EL (cell line): ENCODE measurements at regions not wholly inside any gene's neighbourhood (a gene's known extent, or its start where the extent isn't known, plus 50 kb on each side); places are given as distances from the start of the nearest gene placed in this dataset.
"Not testable (repeated sequence)": the region's sequence is repeated elsewhere in the genome, so short reads cannot be mapped to it uniquely, and the experiment has no call there.

ENCODE experiments used
- DNase-seq: peaks from one replicate; pipeline ENCODE4 v3.0.0-alpha.2; 2016

DNA sequence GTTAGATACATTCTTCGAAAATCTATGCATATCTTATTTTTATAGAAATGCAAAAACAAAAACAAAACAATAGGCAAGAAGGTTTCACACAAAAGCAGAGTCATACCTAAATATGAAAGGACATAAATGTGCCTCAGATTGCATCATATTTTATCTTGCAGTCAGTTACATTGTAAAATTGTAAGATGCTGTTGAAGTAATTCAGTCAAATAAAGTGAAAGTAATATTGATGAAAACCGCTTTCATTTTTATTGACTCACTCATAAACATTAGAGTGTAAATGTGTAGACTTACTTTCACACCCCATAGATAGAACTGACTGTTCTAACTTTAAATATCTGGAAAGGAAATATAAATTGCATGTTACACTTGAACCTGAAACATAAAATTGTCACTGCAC is 931.5 kb upstream of the NUDT12 start:
- DNase-seq: no peak

DNA sequence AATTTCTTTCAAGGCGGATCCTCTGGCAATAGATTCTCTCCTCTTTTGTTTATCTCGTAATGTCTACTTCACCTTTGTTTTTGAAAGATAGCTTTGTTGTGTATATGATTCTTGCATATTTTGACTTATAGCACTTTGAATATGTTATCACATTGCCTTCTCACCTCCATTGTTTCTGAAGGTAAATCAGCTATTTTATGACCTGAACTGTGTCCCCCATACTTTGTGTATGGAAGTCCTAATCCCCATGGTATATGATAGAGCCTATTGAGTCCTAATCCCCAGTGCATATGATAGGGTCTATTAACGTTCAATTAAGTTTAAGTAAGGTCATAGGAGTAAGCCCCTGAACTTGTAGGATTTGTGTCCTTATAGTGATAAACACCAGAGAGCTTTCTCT is 910.2 kb upstream of the NUDT12 start:
- no peak for DNase-seq

DNA sequence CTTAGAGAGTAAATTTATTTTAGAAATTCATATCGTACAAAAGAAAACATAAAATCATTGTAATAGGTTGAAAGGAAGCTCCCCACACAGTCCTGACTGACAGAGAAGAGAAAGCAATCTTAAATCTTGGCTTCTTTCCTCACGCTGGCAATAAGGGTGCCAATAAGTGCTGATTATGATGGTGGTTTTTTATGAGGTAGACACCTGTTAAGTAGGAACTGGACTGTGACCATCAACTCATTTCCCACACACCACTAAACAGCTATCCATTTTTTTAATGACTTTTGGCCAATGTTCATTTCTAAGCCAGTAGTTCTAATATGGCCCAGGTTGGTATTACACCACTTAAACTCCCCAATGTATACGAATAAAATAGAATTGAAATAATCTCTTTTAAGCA is 893.5 kb upstream of the NUDT12 start:
- no peak for DNase-seq

DNA sequence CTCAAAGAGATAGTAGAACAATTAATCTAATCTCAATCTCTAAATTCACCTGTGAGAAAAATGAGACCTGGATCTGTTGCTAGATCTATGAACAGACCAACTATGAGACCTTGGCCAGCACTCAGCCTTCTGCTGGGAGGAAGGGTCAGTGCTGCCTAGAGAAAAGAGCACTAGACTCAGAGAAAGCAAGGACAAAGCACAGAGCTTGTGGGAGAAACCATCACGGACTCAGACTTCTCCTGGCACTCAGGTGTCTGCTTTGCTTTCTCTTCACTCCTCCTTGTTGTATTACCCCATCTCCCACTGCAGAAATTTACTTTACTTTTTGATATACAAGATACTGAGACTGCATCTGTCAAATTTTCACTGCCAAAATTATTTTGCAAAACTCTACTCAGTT is 890.0 kb upstream of the NUDT12 start:
- DNase-seq: no peak

DNA sequence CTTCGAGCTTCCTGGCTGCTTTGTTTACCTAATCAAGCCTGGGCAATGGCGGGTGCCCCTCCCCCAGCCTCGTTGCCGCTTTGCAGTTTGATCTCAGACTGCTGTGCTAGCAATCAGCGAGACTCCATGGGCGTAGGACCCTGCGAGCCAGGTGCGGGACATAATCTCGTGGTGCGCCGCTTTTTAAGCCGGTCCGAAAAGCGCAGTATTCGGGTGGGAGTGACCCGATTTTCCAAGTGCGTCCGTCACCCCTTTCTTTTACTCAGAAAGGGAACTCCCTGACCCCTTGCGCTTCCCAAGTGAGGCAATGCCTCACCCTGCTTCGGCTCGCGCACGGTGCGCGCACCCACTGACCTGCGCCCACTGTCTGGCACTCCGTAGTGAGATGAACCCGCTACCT is 889.3 kb upstream of the NUDT12 start:
- not testable (repeated sequence) for DNase-seq

DNA sequence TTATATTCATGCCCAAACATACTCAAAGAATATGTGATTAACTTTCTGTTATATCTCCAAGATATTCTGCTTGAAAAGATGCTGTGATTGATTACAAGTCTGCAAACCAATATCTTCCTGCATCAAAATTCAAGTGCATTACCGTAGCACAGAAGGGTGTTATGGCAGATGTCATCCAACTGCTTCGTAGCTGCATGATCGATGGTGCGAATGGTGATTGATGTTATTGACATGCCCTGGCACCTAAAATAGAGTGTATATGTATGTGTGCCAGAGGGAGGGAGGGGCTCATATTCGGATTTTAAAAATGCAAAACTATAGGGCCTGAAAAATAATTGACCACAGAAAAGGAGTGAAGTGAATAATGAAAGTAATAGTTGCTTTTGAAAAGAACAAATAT is 882.1 kb upstream of the NUDT12 start:
- DNase-seq: no peak

DNA sequence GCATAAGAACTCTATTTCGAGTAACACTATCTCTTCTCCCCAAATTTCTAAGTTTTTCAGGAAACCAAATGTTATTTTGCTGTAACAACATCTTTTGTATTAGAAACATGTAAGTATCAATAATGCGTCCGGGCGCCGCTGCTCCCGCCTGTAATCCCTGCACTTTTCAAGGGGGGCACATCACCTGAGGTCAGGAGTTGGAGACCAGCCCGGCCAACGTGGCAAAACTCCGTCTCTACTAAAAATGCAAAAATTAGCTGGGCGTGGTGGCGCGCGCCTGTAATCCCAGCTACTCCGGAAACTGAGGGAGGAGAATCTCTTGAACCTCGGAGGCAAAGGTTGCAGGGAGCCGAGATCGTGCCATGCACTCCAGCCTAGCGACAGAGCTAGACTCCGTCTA is 881.1 kb upstream of the NUDT12 start:
- DNase-seq: no peak

DNA sequence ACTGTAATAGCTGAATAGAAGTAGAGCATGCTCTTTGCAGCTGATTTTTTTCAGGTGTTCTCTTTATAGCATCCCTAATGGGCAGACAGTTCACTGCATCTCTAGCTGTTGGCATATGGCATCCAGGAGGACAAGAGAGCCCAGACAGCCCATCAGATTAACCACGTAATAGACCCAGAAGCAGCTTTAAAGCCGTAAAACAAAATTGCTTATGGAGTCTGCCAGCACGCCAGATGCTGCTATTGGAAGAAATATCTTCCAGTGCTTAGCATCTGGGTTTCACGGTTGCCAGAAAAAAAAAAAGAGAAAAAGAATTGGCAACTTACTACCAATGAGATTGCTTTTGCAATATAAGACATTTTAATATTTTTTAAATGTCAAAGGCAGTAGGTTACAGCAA is 869.4 kb upstream of the NUDT12 start:
- no peak for DNase-seq

DNA sequence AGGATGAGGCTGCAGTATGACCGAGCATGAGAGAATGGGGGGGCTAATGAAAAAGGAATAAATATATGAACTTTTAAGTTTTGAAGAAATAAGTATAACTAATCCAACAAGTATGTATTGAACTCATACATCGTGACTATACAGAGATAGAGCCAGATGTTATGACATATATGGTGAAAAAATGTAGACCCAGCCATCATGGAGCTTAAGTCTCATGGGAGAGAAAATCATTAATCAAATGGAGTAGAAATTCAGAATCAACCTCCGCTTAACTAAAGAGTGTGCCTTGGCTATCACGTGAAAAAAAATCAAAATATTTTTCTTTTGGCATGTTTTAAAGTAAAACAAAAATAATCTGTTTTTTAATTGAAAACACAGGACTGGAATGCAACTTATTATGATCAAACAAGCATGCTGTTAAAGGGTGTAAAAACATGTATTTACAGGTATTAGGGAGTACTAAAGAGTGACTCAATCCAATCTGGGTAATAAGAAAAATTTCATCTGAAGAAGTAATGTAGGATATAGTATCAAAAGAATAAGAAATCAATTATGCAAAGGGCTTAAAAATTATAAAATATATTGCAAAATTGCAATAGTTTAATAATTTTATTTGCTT is 868.5 kb upstream of the NUDT12 start:
- no peak for DNase-seq

DNA sequence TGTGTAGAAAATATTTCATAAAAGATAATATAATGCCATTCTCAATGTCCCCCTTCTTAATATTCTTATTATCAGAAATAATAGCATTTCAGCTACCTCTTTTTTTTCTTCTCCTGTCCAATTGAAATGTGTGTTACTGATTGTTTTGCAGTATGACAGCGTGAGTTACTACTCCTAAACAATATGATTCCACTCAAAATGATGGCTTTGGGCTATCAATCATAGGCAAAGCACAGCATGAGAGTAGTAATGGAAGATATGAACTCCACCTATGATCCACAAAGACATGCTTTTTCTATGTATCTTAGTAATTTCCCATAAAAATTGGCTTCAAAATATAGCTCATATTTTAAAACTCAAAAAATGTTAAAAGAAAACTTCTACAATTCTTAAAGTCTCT is 867.3 kb upstream of the NUDT12 start:
- no peak for DNase-seq

DNA sequence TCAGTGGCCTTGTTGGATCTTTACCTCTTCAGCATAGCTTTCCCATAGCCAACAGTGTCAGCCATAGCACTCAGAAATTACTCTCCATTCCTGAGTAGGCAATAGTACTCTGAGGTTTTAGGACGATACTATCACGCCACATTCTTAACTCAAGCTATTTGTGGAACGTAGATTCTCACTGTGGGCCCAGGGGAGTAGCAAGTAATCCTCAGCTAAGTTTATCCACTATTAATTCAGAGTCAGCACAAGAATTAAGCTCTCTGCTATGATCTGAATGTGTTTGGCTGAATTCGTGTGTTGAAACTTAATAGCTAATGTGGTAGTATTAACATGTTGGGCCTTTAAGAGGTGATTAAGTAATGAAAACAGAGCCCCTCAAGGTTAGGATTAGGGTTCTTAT is 858.8 kb upstream of the NUDT12 start:
- no peak for DNase-seq

DNA sequence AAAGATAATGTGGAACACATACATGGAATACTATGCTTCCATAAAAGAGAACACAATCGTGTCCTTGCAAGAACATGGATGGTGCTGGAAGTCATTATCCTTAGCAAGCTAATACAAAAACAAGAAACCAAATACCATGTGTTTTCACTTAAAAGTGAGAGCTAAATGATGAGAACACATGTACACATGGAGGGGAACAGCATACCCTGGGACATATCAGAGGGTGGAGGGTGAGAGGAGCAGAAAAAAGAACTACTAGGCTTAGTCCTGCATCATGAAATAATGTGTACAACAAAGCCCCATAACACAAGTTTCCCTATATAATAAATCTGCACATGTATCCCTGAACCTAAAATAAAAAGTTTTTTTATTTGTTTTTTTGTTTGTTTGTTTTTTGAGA is 855.5 kb upstream of the NUDT12 start:
- no peak for DNase-seq

DNA sequence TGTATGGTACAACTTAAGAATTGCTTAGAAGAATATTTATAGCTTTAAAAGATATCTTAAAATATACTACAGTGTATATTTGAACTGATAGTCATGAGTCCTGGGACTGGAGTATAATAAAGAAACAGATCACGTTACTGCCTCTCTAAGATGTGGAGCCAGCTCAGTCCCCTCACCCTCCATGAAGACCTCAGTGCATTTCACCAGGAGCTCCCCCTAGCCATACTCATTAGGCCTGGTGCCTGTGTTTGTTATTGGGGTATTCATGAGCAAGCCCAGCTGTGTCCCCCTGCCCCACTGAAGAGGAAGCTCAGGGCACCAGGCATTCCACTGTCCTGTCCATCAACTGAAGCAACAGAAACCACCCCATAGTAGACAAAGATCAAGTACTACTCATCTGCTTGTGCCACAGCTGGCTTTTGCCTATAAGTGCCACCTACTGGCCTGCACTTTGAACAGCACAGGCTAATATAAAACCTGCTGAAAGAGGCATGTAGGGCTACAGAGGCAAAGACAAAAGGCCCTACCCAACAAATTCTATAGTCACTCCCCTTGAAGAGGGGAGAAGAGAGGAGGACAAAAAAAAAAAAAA is 850.2 kb upstream of the NUDT12 start:
- DNase-seq: no peak

DNA sequence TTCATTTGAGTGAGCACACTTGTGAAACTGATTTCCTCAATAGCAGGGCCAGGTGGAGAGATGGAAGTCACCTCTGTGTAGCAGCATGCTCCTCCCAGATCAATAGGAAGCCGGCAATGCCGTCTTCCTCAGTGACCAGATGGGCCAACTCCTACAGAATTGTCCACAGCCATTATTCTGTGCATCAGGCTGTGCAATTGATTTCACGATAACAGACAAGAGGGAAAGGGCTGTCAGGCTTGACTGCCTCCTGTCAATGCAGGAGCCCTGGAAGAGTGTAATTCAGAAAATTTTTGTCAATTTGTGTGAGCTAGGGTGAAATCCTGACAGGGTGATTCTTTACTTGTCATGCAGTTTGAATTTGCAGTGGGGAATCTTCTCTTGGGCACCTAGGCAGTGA is 838.4 kb upstream of the NUDT12 start:
- DNase-seq: no peak

DNA sequence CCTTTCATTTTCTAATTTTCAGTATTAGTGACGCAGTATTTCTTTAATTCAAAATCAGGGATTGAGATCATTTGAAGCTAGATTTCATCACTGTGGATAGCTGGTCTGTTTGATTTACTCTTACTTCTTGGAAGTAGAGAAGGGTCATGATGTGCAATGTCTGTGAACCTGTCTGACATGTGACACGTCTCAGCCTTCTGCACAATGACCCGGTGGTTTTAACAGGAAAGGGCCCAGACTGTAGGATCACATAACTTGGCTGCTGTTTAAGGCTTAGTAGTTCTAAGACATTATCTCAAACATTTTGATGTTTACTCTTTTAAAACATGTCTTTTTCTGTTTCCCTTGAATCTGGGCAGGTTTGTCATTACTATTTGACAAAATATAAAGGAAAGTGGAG is 823.3 kb upstream of the NUDT12 start:
- DNase-seq: no peak

DNA sequence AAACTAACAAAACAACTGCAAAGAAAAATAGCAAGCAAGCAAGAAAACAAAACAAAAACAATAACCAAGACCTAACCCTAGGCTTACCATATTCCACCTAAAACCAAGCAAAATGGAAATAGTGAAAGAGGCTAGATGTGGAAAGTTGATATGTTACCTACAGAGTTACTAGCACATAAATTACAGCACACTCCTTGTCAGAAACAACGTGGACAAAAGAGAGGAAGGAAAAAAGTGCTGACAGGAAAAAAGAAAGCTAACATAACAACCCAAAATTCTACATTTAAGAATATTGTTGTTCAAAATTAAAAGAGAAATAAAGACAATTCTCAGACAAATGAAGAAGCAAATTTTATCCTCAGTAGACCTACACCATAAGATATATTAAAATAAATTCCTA is 812.8 kb upstream of the NUDT12 start:
- no peak for DNase-seq

DNA sequence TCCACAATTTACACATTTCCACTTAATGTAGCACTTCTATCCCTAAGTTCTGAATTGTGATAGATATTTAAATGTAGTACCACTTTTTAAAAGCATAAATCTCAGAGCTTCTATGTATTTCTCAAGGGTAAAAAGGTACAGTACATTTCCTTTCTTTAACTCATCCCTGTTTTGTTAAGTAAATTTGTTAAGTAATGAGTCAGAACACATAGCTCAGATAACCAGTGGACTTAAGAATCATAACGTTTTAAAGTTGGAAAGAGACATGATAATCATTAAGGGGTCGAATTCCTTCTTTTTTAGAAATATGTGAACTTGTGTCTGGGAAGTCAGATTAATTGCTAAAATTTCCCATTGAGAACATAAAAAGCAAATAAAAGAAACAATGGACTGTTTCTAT is 810.2 kb upstream of the NUDT12 start:
- no peak for DNase-seq

DNA sequence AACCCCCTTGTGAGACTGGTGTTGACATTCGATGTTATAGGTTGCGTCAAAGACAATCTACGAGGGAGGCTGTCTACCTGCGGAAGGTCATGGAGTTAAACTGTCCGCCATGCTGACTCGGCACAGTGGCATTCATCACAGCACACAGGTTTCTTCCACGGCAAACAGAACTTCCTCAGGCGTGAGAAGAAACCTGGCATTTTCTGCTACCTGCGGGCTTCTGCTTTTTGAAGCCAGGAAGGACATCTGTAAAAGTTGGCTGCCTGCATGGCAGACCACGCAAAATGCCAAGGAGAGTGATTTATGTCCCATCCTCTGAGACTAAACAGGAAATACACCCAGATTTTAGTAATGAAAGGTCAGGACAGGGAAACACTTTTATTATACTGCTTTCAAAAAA is 809.8 kb upstream of the NUDT12 start:
- no peak for DNase-seq

DNA sequence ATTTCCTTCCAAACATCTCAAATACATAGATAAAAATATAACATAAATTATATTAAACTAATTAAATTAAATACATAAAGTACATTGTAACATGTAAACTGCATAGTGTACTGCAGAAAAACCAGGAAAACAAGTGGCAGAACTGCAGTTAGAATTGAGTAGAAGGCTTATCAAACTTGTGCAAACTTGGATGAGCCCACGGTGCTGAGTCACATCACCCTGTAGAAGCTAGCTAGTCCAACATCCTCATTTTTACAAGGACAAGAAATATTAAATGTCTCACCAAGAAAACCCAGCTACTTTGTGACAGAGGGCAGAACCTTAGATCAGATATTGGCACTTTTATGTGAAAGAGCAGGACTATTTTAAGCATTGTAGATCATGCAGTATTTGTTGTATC is 807.9 kb upstream of the NUDT12 start:
- no peak for DNase-seq

DNA sequence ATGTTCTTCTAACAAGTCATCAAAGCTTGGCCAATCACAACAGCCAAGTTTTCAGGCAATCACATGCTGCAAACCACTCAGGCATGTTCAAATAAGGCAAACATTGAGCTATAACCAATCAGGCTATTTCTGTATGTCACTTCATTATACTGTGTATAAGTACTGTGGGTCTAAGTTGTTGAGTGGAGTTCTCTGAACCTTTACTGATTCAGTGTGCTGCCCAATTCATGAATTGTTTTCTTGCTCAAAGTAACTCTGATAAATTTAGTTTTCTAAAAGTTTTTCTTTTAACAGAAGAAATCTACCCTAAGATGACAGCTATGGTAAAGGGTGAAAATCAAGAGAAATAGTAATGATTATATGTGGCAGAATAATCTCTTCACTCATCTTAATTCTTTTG is 805.4 kb upstream of the NUDT12 start:
- DNase-seq: no peak

DNA sequence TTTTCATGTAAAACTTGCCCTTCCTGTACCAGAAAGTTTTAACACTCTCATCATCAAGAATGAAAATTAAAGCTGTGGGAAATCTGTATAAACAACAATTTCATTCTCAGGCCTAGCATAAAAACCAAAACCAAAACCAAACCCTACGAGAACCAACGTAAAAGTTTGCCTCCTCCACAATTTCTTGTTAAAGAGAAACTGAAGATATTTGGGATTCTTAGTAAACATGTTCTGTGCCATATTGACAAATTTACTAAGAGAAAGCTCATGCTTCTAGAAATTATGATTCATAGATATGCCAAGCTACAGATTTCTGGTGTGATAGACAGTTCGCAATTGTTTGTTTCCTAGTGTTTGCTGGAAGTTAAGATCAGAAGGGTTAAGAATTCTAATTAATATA is 801.0 kb upstream of the NUDT12 start:
- DNase-seq: no peak

DNA sequence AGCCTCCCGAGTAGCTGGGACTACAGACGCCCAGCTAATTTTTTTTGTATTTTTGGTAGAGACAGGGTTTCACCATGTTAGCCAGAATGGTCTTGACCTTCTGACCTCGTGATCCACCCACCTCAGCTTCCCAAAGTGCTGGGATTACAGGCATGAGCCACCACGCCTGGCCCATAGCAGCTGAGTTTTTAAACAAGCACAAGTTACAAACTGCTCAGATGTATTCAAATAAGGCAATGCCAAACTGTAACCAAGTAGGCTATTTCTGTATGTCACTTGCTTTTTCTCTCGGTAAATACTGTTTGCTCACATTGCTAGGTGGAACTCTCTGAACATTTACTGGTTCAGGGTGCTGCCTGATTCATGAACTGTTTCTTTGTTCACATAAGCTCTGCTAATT is 799.3 kb upstream of the NUDT12 start:
- DNase-seq: no peak

DNA sequence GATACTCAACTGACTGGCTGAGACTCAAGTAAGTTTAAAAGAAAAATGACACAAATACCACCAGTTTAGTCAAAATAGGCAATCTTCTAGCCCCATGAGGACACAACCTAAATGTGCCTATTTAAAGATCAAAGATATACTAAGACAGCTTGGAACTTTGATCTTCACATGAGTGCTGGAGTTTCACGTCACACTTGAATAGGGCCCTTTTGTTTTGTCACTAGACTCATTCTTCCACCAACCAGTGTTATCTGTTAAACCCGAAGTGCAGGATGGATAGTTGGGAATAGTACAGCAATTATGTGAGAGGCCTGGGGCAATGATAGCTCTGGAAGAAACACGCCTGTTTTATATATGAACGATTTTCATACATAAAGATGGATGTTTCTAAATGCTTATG is 792.8 kb upstream of the NUDT12 start:
- no peak for DNase-seq

DNA sequence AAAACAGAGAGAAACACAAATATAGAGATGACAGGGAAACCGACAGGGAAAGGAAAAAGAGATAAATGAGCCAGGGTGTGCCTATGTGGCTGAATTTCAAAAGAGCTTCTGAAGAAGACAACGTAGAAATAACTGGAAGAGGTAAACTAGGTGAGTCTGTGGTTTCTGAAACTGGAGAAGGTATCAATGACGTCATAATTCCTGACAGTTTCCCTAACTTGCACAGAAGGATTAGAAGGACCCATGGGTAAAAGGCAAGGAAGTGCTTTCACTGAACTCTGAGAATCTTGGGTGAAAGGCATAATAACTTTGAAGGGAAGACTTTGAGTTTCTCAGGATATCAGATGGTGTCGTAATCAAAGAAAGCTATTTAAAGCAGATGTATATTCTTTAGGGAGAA is 790.8 kb upstream of the NUDT12 start:
- no peak for DNase-seq

DNA sequence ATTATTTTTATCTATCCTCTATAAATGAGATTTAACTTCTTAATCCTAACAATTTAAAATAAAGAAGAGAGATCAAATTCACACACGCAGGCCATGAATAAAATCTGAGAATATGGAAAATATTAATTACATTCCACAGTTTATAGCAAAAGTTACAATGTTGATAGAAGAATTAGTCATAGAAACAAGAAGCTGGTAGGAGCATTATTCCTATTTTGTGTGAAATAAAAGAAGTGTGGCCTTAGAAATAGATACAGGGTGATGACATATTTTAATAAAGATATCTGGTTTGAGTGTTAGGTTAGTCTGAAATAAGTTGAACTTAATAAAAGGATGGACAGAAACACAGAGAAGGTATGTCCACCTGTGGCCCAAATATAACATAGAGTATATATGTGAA is 790.4 kb upstream of the NUDT12 start:
- DNase-seq: no peak
